HepG2 (cell line): ENCODE measurements at regions not wholly inside any gene's neighbourhood (a gene's known extent, or its start where the extent isn't known, plus 50 kb on each side); places are given as distances from the start of the nearest gene placed in this dataset.
A peak's percentile ranks its signal among the peaks of the same experiment; 100 is the strongest.

ENCODE experiments used
- ATAC-seq: fragments of 200-7000 bp; cut with Tn5 transposase; 3 replicates; pipeline ENCODE4 v1.9.1; 2020; ENCODE audit warnings: mild to moderate bottlenecking, moderate library complexity
- BruUV-seq: library from RNA; stranded (reverse); fragments of 400-500 nt; replicated peaks from 2 replicates; lab custom pipeline; 2021; lab: Mats Ljungman, UMichigan
- CTCF ChIA-PET: fragments of 300-600 bp; formaldehyde crosslinking; extraction: SDS; loops from one replicate; lab custom pipeline; 2021; ENCODE audit warnings: low total read pairs, inconsistent platforms, low intra/inter-chr PET ratio; lab: Yijun Ruan, JAX
- POLR2A ChIA-PET: fragments of 350-600 bp; sonication (Branson Sonifier 250); formaldehyde crosslinking; loops from one replicate; lab custom pipeline; 2020; ENCODE audit warnings: antibody characterized with exemption, inconsistent platforms; lab: Yijun Ruan, JAX
- DNase-seq: peaks from one replicate; pipeline ENCODE4 v3.0.0-alpha.2; 2015; ENCODE audit warnings: low spot score
- FAIRE-seq: peaks from 3 replicates; lab custom pipeline; 2011; peaks lifted over from hg19 to GRCh38; lab: Jason Lieb, UNC
- H2AFZ ChIP-seq: one replicate; pipeline ENCODE4 v1.6.1; 2011; ENCODE audit warnings: low read length, inconsistent platforms
- H3K27ac ChIP-seq: fragments of 300-600 bp; 3 replicates; pipeline ENCODE4 v1.8.0; 2011; ENCODE audit warnings: mixed run types, mild to moderate bottlenecking, mixed read lengths, low read length, inconsistent platforms; ENCODE audit not compliant: insufficient read depth; ENCODE audit errors: extremely low read length
- H3K27me3 ChIP-seq, 2 experiments: fragments of 200-600 bp in 1 of 2; 2 replicates in 1 of 2; 3 replicates in 1 of 2; pipeline versions ENCODE4 v1.6.0 to v1.8.0; 2011; ENCODE audit warnings: low read length in 2 of 2, mild to moderate bottlenecking in 2 of 2, moderate library complexity in 2 of 2, inconsistent platforms in 1 of 2; ENCODE audit not compliant: insufficient read depth in 2 of 2, control insufficient read depth in 1 of 2
- H3K36me3 ChIP-seq, 2 experiments: fragments of 200-600 bp in 1 of 2; replicated peaks in 1 of 2; 2 replicates in 1 of 2; 3 replicates in 1 of 2; pipeline versions ENCODE4 v1.5.1 to v1.8.0; 2011; ENCODE audit warnings: low read length in 2 of 2, inconsistent platforms in 1 of 2; ENCODE audit not compliant: insufficient read depth in 2 of 2, control insufficient read depth in 1 of 2
- H3K4me1 ChIP-seq: 2 replicates; pipeline ENCODE4 v1.5.1; 2012; ENCODE audit warnings: low read length, inconsistent platforms; ENCODE audit not compliant: insufficient read depth
- H3K4me2 ChIP-seq: 2 replicates; pipeline ENCODE4 v1.6.0; 2011; ENCODE audit warnings: low read depth, low read length, inconsistent platforms
- H3K4me3 ChIP-seq, 3 experiments: fragments of 200-600 bp in 1 of 3; sonication (generic), shearing (Covaris generic) in 1 of 3; replicated peaks in 1 of 3; 2 replicates each; pipeline ENCODE4 v1.5.1; 2011 to 2016; ENCODE audit warnings: low read length in 3 of 3, inconsistent platforms in 2 of 3, low read depth in 2 of 3, mild to moderate bottlenecking in 2 of 3, control low read depth in 1 of 3, mixed read lengths in 1 of 3; ENCODE audit not compliant: insufficient read depth in 1 of 3
- H3K79me2 ChIP-seq: one replicate; pipeline ENCODE4 v1.6.1; 2011; ENCODE audit warnings: low read length, inconsistent platforms; ENCODE audit not compliant: insufficient read depth
- H3K9ac ChIP-seq: 2 replicates; pipeline ENCODE4 v1.6.0; 2011; ENCODE audit warnings: mild to moderate bottlenecking, low read depth, low read length, inconsistent platforms; ENCODE audit not compliant: insufficient read depth
- H3K9me3 ChIP-seq: 2 replicates; pipeline ENCODE4 v1.5.1; 2012; ENCODE audit warnings: mild to moderate bottlenecking, low read length
- H4K20me1 ChIP-seq: 2 replicates; pipeline ENCODE4 v1.6.0; 2011; ENCODE audit warnings: inconsistent platforms, mild to moderate bottlenecking, low read length, moderate library complexity; ENCODE audit not compliant: insufficient read depth
- BCLAF1 ChIP-seq: fragments of 450-650 bp; IDR thresholded peaks from 2 replicates; pipeline ENCODE4 v1.6.1; 2017; ENCODE audit warnings: mild to moderate bottlenecking
- HHEX ChIP-seq: IDR thresholded peaks from 2 replicates; pipeline ENCODE4 v1.6.1; 2016; ENCODE audit warnings: control low read depth
- MAF1 ChIP-seq: sonication (generic); formaldehyde crosslinking; IDR thresholded peaks from 2 replicates; pipeline ENCODE4 v1.5.0; 2020; ENCODE audit warnings: missing genetic modification reagents, borderline replicate concordance
- MEIS1 ChIP-seq: sonication (generic); formaldehyde crosslinking; IDR thresholded peaks from 2 replicates; pipeline ENCODE4 v1.9.0; 2021; ENCODE audit warnings: mild to moderate bottlenecking, missing genetic modification reagents, moderate library complexity, borderline replicate concordance
- NFATC3 ChIP-seq: sonication (generic); formaldehyde crosslinking; IDR thresholded peaks from 2 replicates; pipeline ENCODE4 v1.5.1; 2020; ENCODE audit warnings: mild to moderate bottlenecking, missing genetic modification reagents
- RXRA ChIP-seq: sonication (generic); formaldehyde crosslinking; IDR thresholded peaks from 2 replicates; pipeline ENCODE4 v1.5.1; 2020; ENCODE audit warnings: missing genetic modification reagents
- THAP11 ChIP-seq: IDR thresholded peaks from 2 replicates; pipeline ENCODE4 v1.6.1; 2016; ENCODE audit warnings: missing biosample characterization, missing genetic modification reagents
- YY1 ChIP-seq: IDR thresholded peaks from 2 replicates; pipeline ENCODE4 v1.6.1; 2011; ENCODE audit warnings: low read length, low read depth, moderate library complexity, mild to moderate bottlenecking; ENCODE audit not compliant: insufficient read depth, insufficient replicate concordance
- ZHX1 ChIP-seq: sonication (generic); formaldehyde crosslinking; IDR thresholded peaks from 2 replicates; pipeline ENCODE4 v1.8.1; 2022; ENCODE audit warnings: low read depth, mild to moderate bottlenecking, missing genetic modification reagents
- ZNF12 ChIP-seq: sonication (generic); formaldehyde crosslinking; IDR thresholded peaks from 2 replicates; pipeline ENCODE4 v1.5.0; 2020; ENCODE audit warnings: missing genetic modification reagents
- ZNF549 ChIP-seq: sonication (generic); formaldehyde crosslinking; IDR thresholded peaks from 2 replicates; pipeline ENCODE4 v1.5.0; 2020; ENCODE audit warnings: missing genetic modification reagents
- ZNF564 ChIP-seq: sonication (generic); formaldehyde crosslinking; IDR thresholded peaks from 2 replicates; pipeline ENCODE4 v1.8.1; 2023; ENCODE audit warnings: mild to moderate bottlenecking, missing genetic modification reagents
- ZNF816 ChIP-seq: sonication (generic); formaldehyde crosslinking; IDR thresholded peaks from 2 replicates; pipeline ENCODE4 v1.8.0; 2022; ENCODE audit warnings: missing genetic modification reagents, mild to moderate bottlenecking, borderline replicate concordance
- WGBS: methylation state at CpG from one replicate; pipeline ENCODE4 v1.1.6; 2017; ENCODE audit warnings: low lambda C conversion rate; 5-methylcytosine and 5-hydroxymethylcytosine counted together
- in situ Hi-C: cut with HindIII; loops from 2 replicates; pipeline ENCODE4 v1.10.0; 2017; ENCODE audit warnings: low pct_unique_long_range_greater_than_20kb; ENCODE audit not compliant: extremely low pct_ligation_motif_present
- intact Hi-C: fragments of 100-400 bp; cut with micrococcal nuclease; formaldehyde crosslinking; loops from one replicate; pipeline ENCODE4 v1.10.0; 2022; ENCODE audit not compliant: unreplicated experiment
- TF ChIP-seq, protein P1 (sequence below): IDR thresholded peaks from 2 replicates; pipeline ENCODE4 v1.6.1; 2018; ENCODE audit warnings: missing genetic modification reagents, mild to moderate bottlenecking, missing compliant biosample characterization
- TF ChIP-seq, protein P2 (sequence below): sonication (generic); formaldehyde crosslinking; IDR thresholded peaks from 2 replicates; pipeline ENCODE4 v1.4.0; 2020; ENCODE audit warnings: mild to moderate bottlenecking, missing genetic modification reagents, borderline replicate concordance
- TF ChIP-seq, protein P3 (sequence below): sonication (generic); formaldehyde crosslinking; IDR thresholded peaks from 2 replicates; pipeline ENCODE4 v1.8.1; 2022; ENCODE audit warnings: mild to moderate bottlenecking, missing genetic modification reagents

- no peak for DNase-seq
- POLR2A ChIA-PET = no interaction called here
- no peak for FAIRE-seq
- ATAC-seq = no peak
- 30% methylated on average over 3 of the region's 3 CpGs for WGBS
- H3K4me1 ChIP-seq = no peaks in the 10 kb centered on the region
- no peak overlapping the region for H2AFZ ChIP-seq
- CTCF ChIA-PET = no interaction called here
- no peaks in the 10 kb centered on the region for H4K20me1 ChIP-seq
- H3K4me3 ChIP-seq = no peak overlapping the region
- in situ Hi-C loops = no loop called here
- intact Hi-C loops = no loop called here
- no peak for TF ChIP-seq ZHX1
- TF ChIP-seq MEIS1 (CRISPR knock-in tag) = no peak
- no peak for TF ChIP-seq RXRA (CRISPR knock-in tag)
- no peak for TF ChIP-seq ZNF549 (CRISPR knock-in tag)
- no peak for TF ChIP-seq MAF1 (CRISPR knock-in tag)
- peak; percentile 77; the same call in 1 of the 2 replicates for TF ChIP-seq ZNF564 (CRISPR knock-in tag)
- TF ChIP-seq NFATC3 (CRISPR knock-in tag) = no peak
- TF ChIP-seq BCLAF1 = no peak
- peak; percentile 90 for TF ChIP-seq ZNF12 (CRISPR knock-in tag)
- TF ChIP-seq HHEX (CRISPR knock-in tag) = no peak
- no peak for TF ChIP-seq THAP11
- no peak for TF ChIP-seq ZNF816
- TF ChIP-seq, protein P1, sequence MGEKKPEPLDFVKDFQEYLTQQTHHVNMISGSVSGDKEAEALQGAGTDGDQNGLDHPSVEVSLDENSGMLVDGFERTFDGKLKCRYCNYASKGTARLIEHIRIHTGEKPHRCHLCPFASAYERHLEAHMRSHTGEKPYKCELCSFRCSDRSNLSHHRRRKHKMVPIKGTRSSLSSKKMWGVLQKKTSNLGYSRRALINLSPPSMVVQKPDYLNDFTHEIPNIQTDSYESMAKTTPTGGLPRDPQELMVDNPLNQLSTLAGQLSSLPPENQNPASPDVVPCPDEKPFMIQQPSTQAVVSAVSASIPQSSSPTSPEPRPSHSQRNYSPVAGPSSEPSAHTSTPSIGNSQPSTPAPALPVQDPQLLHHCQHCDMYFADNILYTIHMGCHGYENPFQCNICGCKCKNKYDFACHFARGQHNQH = no peak
- TF ChIP-seq, protein P2, sequence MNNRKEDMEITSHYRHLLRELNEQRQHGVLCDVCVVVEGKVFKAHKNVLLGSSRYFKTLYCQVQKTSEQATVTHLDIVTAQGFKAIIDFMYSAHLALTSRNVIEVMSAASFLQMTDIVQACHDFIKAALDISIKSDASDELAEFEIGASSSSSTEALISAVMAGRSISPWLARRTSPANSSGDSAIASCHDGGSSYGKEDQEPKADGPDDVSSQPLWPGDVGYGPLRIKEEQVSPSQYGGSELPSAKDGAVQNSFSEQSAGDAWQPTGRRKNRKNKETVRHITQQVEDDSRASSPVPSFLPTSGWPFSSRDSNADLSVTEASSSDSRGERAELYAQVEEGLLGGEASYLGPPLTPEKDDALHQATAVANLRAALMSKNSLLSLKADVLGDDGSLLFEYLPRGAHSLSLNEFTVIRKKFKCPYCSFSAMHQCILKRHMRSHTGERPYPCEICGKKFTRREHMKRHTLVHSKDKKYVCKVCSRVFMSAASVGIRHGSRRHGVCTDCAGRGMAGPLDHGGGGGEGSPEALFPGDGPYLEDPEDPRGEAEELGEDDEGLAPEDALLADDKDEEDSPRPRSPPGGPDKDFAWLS (CRISPR knock-in tag) = no peak
- no peak for TF ChIP-seq YY1
- TF ChIP-seq, protein P3, sequence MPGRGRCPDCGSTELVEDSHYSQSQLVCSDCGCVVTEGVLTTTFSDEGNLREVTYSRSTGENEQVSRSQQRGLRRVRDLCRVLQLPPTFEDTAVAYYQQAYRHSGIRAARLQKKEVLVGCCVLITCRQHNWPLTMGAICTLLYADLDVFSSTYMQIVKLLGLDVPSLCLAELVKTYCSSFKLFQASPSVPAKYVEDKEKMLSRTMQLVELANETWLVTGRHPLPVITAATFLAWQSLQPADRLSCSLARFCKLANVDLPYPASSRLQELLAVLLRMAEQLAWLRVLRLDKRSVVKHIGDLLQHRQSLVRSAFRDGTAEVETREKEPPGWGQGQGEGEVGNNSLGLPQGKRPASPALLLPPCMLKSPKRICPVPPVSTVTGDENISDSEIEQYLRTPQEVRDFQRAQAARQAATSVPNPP (CRISPR knock-in tag) = no peak
- H3K4me2 ChIP-seq = no peak overlapping the region
- no peak overlapping the region for H3K9ac ChIP-seq
- H3K9me3 ChIP-seq = no peaks in the 10 kb centered on the region
- BruUV-seq = no TSS peak
- peaks cover 0 to 1% of the 10 kb centered on the region in 2 experiments; a peak in 1 of 5 replicates for H3K27me3 ChIP-seq
- H3K79me2 ChIP-seq = no peaks in the 10 kb centered on the region
- H3K36me3 ChIP-seq = no peaks in the 10 kb centered on the region
- H3K27ac ChIP-seq = no peak overlapping the region
These were observed 510.3 kb upstream of the CHAC2 start for GRCh38 chr2:53257287-53257686.
